GM21717 (cell line): ENCODE measurements at regions not wholly inside any gene's neighbourhood (a gene's known extent, or its start where the extent isn't known, plus 50 kb on each side); places are given as distances from the start of the nearest gene placed in this dataset.

Experiments
- ATAC-seq: cut with Tn5 transposase; IDR thresholded peaks from one replicate; pipeline ENCODE4 v1.9.1; 2021; ENCODE audit warnings: mild to moderate bottlenecking, moderate library complexity; ENCODE audit not compliant: unreplicated experiment

DNA sequence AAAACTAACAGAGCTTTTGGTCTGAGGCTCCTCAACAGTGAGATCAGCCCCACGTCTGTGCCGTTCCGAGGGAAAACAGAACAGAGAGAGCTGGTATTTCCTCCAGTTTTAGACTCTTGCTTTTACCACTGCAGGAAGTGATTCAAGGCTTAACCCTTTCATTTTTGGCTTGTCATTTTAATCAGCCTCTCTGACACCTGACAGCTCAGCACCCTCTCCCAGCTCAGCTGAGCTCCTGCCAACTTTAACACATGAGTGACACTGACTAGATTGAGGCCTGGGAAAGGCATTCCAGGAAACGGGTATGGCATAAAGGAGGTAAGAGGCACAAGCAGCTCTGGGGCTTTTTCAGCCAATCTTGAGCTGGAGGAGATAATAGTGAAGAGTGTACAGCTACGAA, 239.4 kb upstream of the SKOR2 start:
- no peak for ATAC-seq

DNA sequence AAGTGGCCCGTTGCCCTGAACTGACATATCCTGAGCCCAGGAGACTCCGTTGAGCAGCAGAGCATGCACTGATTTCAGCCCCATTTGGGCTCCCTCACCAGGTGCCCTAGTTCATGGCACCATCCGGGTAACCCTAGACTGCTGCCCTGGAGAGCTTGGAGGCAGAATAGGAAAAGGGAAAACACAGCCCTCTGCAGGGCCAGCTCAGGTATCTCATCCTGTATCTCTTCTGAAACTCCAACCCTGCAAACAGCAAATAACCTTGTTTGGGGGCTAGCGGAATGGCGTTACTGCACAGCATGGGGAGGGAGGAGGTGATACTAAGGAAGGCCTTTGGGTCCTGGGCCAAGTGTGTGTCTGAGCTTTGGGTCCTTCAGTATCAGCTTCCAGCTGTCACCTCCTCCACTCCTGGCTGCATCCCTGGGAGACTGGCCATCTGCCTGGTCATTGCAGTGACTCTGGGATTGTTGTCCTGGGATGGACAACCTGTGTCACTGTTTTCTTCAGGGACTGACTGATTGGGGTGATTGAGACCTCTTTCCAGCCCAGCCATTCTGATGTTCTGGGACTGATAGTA, 233.8 kb upstream of the SKOR2 start:
- ATAC-seq: no peak

DNA sequence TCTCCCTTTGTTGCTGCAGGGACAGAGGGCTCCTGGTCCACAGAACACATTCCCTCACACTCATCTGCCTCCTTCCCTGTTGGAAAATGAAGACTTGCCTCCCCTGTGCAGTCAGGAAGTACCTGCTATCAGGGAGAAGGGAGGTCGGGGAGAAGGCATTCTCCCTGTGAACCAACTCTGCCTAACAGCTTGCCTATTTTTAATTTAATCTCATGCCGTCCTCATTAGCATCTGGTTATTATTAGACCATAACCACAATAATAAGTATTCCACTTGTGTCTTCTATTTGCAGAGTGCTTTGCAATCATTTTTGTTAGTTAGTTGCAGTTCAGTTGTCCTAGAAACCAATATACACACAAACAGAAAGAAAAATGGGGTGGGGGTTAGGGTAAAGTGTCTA, 232.6 kb upstream of the SKOR2 start:
- no peak for ATAC-seq

DNA sequence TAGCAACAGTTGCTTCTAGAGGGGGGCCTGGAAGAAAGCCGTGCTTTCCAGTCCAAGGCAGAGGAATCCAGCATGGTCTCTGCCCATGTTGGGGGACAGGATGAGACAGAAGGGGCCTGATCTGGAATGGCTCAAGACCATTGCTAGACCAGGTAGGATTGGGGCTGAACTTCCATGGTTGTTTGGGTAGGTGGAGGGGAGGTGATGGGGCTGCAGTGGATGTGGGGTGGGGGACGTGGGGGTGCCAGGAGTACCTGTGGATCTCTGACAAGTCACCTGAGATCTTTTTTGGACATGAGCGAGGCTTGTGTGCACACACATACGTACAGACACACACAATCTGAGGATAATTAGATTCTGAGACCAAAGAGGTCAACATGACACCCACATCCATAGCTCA, 228.7 kb upstream of the SKOR2 start:
- no peak for ATAC-seq

DNA sequence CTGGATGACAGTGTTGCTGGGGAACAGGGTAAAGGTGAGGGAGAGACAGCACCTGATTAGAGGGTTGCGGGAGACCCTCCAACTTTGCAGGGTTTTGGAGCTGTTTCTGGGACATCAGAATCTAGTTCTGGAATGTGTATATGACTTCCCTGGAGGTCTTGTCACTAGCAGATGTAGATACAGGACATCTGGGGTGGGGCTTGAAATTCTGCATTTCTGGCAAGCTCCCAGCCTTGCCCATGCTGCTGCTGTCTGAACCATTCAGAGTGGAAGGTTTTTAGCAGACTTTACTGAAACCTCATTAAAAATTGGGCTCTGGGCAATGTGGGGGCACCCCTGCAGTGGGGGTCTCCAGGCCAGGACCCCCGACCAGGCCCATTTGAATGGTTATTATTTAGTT, 220.3 kb upstream of the SKOR2 start:
- no peak for ATAC-seq

DNA sequence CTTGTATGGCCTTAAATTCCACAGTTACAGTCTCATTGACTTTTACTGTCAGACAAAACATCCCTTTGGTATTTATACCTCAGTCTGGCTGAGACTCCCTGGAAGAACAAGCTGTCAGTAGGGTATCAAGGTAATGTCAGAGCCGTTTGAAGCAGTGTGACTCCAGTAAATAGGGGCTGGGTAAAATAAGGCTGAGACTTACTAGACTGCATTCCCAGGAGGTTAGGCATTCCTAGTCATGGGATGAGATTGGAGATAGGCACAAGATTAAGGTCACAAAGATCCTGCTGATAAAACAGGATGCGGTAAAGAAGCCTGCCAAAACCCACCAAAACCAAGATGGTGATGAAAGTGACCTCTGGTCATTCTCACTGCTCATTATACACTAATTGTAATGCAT, 219.5 kb upstream of the SKOR2 start:
- no peak for ATAC-seq

DNA sequence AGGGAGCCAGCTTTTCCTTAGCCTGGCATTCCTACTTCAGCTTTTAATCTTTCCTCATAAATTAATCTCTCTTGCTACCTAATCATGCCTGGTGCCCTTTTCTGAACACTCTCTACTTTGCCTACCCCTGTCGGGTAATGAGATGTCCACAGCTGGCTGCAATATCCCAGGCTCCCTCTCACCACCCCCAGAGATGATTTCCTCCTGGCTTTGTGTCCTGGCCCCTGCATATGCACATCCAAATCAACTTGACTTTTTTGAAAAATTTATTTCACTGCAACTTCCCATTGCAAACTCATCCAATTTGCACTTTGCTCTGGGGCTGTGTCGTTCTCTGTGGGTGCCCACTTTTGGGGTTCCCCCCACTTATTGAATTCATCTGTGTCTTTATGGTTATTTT, 218.1 kb upstream of the SKOR2 start:
- no peak for ATAC-seq

DNA sequence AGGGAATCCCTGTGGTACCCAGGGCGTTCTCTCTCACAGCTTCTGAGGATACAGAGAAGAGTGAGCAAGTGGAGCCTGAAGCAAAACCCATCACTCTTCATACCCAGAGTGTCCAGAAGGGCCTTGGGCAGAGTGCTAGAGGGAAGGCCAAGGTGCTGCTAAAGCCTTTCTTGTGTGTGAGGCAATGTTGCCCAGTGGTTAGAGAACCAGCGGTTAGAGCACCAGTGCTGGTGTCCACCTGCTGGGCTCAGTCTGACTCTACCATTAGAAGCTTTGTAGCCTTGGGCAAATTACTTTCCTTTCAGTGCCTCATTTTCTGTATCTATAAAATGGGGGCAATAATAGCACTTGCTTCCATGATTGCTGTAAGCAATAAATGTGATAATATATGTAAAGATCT, 210.5 kb upstream of the SKOR2 start:
- ATAC-seq: no peak

DNA sequence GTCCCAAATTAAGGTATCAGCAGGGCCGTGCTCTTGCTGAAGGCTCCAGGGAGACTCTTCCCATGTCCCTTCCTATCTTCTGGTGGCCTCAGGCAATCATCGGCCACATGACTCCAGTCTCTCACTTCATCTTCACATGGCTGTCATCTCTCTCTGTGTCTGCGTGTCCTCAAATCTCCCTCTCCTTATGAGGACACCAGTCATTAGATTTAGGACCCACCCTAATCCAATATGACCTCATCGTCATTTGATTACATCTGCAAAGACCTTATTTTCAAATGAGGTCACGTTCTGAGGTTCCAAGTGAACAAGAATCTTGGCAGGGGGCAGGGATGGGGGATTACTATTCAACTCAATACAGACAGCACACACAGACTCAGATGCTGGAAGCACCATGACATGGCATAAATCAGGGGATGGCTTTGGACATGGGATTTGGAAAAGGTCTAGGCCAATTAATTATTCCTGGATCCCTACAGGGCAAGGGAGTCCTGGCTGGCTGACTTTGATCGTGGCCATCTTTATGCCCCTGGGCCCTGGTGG, 210.0 kb upstream of the SKOR2 start:
- no peak for ATAC-seq

DNA sequence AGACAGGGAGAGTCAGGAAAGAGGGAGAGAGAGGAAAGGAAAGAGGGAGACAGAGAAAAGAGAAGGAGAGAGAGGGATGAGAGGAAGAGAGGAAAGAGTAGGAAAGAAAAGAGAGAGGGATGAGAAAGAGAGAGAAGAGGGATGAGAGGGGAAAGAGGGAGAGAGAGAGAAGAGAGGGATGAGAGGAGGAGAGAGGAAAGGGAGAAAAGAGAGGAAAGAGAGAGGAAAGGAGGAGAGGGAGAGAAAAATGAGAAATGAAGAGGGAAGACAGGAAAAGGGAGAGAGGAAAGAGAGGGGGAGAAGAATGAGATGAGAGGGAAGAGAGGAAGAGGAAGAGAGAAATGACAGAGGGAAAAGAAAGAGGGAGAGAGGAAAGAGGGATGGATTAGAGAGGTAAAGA, 207.0 kb upstream of the SKOR2 start:
- no peak for ATAC-seq

DNA sequence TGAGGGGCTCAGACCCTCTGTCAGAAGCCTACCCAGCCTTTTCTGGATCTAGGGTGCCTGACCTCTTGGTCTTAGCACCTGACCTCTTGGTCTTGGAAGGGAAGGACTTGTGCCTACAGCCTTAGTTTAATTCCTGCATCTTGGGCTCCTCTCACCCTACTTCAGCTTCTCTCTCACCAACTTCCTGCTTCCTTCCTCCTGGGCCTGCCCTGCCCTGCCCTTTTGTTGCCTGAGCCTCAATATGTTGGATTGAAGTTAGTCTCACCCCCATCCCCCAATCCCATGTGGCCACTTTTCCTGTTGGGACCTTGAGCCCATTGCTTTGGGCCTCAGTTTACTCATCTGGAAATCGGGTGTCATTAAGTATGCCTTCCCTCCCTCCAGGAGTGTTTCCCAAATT, 206.2 kb upstream of the SKOR2 start:
- ATAC-seq: no peak

DNA sequence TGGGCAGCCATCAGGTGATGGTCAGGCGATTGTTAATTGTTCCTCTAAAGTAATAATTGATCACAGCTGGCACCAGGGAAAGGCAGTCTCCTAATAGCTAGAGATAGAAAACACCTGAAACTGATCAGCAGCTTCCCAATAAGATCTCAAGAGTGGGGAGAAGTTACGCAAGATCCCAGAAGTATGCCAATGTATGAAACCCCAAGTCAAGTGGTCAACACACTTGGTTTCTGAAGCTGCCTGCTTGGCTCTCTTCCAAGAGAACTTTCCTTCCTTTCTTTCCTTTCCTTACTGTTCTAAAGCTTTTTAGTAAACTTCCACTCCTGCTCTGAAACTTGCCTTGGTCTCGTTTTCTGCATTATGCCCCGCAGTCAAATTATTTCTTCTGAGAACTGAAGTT, 201.6 kb upstream of the SKOR2 start:
- ATAC-seq: no peak

DNA sequence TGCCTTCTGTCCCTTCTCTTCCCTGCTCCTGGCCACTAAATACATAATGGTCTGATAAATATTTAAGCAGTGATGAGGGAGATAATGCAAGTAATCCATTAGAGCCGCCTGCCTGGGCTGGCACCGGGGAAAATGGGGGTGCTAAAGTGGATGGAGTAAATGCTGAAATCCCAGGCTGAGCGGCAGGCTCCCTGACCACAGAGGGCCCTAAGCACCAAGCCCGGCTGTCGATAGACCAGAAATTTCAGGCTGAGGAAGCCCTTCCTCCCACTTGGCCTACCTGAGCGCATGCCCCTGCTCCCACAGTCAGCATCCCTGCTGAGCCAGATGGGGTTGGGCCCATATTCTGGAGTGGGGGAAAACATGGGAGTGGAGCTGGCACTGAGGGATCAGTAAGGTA, 197.5 kb upstream of the SKOR2 start:
- ATAC-seq: no peak

DNA sequence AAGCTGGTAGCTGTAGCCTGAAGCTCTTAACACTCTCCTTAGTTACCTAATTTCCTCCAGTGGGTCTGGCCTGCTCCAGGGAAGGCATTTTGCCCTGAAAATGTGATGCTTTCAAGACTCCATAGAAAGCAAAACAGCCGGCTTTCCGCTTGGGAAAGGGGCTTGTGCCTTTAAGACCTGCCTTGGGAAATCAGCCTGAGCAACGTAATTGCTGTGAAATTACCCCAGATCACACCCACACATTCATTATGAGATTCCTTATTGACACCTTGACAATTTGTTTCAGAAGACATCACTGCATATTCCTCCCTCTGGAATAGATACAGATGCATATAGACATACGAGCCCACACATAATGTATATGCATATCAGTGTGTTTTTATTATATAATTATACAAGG, 190.5 kb upstream of the SKOR2 start:
- ATAC-seq: no peak

DNA sequence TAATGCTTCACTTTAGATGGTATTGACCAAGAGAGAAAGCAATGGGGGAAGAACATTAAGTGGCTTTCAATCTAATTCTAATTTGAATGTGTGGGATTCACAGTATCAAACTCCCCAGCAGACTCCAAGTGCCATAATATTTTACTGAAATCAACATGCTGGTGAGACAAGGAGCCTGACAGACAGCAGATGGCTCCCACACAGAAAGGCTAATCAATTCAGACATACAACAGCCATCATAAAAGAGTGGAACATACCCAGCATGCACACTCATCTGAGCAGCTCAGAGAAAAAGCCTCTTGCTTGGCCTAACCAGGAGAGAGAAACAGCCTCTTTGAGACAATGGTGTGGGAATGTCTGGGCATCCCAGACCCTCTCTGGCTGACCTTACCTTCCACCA, 186.5 kb upstream of the SKOR2 start:
- ATAC-seq: no peak

DNA sequence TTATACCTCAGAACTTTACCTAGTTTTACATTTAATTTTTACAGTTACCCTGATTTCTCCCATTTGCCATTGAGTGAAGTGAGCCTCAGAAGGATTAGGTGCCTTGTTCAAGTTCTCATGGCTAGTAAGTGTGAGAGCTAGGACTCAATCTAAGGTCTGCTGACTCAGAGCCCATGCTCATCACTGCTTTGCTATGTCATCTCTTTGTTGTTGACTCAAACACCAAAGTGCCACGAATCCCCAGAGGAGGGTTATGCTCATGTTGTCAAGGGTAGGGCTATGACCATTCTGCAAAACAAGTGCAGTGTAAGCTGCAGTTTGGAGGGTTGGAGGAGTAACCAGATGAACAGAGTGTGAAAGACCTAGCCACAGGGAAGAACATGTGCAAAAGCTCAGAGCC, 185.4 kb upstream of the SKOR2 start:
- no peak for ATAC-seq

DNA sequence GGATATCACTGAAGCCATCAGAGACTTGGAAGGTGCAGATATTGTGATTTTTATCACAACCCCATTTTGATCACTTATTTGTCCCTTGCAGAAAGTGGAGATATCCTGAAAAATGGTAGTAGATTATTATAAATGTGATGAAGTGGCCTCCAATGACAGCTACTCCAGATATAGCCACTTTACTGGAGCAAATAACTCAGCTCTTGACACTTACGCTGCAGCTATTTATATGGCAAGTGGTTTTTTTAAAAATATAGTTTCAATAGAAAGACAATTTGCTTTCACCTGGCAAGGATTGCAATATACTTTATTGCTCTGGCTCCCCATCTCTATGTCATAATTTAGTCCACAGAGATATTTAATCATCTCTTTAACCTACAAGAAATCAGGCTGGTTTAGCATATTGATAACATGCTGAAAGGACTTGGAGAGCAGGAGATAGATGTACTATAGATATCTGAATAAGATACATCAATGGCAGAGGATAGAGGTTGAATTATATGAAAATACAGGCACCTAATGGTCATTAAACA, 182.8 kb upstream of the SKOR2 start:
- no peak for ATAC-seq

DNA sequence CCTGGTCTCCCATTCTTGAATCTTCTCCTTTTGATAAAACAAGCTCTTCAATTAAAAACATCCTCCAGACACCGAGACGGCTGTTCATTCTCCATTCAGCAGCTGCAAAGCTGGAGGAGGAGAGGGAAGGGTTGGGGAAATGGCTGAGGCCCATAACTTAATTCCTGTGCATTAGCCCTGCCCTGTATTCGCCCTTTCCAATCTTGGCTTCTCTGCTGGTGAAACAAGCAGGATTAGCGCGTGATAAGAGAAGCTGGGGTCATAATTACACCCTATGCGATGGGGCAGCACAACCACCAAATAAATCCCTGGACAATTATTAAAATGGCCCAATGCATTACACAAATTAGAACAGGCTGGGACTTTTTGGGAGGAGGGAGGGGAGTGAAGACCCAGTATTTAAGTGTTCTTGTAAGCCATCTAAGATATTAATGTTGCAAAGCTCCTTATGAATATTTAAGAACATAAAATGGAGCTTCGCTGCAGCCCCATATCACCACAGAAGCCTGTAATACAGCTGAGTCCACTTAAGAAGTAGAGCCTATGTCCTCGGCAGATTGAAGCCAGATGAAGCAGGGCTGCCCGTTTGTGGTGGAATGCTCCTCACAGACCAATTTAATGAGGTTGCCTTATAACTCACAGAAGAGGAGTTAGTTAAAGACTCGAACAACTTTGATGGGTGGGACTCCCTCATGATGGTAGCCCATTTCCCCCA, 176.6 kb upstream of the SKOR2 start:
- no peak for ATAC-seq

DNA sequence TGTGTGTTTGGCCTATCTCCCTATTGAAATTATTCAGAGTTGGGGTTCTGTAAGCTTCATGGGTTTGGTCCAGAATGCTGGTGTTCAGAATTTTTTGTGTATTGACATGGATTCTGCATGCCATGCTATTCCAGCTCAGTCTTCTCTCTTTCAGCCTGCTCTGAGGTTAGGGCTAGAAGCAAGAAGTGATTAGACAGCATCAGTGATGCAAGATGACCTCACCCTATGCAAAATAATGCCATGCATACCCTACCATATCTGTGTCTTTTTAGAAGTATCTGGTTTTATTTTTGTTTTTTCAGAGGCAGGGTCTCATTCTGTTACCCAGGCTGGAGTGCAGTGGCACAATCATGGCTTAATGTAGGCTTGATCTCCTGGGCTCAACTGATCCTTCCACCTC, 175.6 kb upstream of the SKOR2 start:
- no peak for ATAC-seq

DNA sequence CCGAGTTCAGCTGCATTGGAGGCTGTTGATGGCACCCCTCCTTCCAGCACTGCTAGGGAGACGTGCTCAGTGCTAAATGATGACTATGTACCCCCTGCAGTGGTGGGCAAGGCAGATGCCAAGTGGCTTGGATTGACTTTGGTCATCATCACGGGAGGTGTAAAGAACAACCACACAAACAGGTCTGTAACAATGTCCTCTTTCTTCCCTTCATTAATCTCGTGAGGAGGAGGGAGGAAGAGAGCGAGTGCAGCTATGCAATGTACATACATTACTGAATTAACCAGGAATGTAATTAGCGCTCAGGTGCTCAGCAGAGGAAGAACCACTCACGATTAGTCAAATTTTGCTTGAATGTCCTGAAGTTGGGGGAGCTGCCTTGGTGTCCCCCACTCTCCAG, 173.9 kb upstream of the SKOR2 start:
- no peak for ATAC-seq

DNA sequence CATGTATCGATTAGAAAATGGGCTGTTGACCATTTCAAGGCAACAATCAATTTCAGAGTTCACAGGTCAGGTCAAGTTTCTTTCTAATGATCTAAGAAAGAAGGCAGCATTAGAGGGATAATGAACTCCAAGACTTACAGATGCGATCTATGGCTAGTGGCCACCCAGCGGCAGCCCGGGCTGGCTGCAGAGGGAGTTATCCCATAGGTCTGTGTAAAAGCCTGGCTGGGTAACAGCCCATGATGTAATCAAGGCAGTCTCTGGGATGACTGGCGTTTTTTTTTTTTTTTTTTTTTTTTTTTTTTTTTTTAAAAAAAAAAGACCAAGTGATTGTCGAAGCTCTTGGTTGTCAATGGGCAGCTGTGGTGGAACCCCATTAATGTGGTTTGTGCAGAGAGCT, 171.1 kb upstream of the SKOR2 start:
- ATAC-seq: no peak

DNA sequence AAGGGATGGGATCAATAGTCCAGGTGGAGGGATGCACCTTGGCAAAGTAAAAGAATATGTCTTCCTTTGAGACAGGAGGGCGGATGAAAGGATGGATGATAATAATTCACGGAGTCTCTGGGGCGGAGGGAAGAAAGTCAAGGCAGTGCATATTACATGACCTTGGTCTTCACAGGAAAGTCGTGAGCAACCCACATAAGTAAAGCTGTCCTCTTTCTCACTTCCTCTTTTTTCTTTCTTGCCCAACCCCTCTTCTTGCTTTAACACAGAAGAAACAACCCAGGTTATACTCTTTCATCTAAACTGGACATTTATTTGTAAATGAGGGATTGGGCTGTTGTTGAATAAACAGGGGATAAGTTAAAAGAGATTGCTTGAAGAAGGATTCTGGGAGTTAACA, 168.7 kb upstream of the SKOR2 start:
- no peak for ATAC-seq

DNA sequence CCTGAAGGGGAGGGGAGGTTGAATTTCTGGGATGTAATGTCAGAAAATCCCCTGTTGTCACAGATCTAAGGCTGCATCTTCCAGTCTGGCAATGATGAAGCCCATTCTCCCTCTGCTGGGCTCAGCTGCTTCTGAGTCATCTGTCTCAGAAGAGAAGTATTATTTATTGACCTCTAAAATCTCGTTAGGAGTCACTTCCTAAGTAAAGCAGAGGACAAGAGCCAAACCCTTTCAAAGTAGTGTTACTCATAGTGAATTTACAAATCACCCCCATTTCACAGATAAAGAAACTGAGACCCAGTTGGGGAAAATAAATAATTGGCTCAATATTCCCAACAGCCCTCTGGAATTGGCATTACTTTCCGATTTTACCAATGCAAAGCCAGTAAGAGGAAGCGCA, 167.3 kb upstream of the SKOR2 start:
- ATAC-seq: no peak
